HG02840 (cell line): ENCODE measurements at regions not wholly inside any gene's neighbourhood (a gene's known extent, or its start where the extent isn't known, plus 50 kb on each side); places are given as distances from the start of the nearest gene placed in this dataset.

Experiments used
- ATAC-seq: cut with Tn5 transposase; IDR thresholded peaks from one replicate; pipeline ENCODE4 v1.9.1; 2021; ENCODE audit warnings: mild to moderate bottlenecking, moderate library complexity, moderate number of reproducible peaks; ENCODE audit not compliant: unreplicated experiment, low FRiP score

DNA sequence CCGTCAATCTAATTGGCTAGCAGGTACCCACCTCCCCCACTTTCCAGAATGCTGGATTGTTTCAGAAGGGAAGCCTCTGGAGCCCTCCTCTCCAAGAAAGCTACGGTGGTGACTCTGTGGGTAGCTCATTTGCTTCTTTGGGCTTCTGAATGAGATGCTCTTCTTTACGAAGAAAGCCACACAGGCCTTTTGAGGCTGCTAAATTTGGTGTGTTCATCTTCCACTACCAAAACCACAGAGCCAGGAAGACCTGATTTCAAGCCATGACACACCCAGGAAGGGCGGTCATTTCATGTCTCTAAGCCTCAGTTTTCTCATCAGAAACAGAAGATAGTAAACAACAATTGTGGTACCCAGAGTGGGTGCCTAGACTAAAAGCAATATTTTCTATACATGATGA lies 901.2 kb downstream of the KCNMA1 start:
- ATAC-seq: no peak

DNA sequence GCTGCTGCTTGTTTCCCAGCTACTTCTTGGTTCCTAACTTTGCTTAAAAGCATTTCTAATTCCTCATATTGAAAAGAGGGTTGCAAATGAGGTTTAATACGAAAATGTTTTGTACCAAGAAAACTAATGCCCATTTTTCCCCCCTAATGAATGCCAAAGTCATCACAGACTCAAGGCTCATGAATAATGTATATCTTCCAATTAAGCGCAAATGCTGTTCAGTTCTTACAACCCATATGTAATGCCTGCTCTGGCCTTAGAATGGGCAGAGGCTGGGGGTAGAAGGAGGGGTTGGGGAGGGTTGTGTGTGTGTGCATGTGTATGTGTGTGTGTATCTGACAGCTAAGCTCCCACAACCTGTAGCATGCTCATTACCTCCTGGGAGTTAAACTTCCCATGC lies 901.7 kb downstream of the KCNMA1 start:
- ATAC-seq: no peak

GRCh38 chr10:76733441-76733936 lies 904.1 kb downstream of the KCNMA1 start:
- ATAC-seq: no peak

GRCh38 chr10:76732306-76732705 lies 905.3 kb downstream of the KCNMA1 start:
- no peak for ATAC-seq

- no peak for ATAC-seq
These were observed 907.6 kb downstream of the KCNMA1 start for GRCh38 chr10:76729841-76730487.

DNA sequence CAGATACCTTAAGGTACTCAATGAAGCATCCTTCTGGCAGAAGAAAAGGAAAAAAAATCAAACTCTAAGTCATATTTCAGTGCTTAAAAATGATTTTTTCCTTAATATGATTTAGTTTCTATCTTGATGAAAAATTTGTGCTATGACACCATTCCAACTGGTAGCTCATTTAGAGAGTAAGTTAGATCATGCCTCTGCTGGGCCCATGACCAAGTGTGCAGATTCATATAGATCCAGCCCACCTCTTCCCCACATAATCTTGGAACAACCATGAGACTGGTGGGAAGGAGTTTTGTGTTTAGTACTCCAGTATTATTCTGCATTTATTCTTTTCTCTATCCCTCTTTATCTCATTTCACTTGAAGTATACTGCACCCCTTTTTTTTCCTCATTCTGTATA lies 908.3 kb downstream of the KCNMA1 start:
- ATAC-seq: no peak

- ATAC-seq: no peak
These were observed 910.6 kb downstream of the KCNMA1 start for GRCh38 chr10:76727038-76727437.

- ATAC-seq: no peak
These were observed 913.8 kb downstream of the KCNMA1 start for GRCh38 chr10:76723844-76724243.

DNA sequence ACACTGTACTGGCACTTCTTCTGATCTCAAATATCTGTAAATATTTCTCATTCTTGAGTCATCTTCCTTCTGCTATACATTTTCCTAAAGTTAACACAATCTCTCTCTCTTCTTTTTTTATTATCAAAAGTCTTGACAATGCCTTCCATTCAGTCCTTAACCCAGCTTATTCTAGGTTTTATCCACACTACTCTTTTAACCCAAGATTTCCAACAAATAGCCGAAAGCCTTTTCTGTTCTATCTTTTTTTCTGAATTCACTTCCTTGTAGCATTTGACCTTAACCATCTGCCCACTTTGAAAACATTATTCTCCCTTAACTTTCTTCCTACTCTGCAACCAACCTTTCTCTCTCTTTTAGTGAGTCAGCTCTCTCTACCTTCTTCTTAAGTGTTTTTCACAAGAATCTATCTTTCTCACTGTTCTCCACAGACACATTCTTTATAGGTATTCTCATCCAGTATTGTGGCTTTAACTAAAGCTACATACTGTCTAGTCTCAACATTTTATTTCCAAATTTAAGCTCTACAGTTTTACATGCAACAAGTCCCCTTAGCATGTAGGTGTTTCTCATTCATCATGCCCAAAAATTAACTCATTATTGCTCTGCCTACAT lies 915.6 kb downstream of the KCNMA1 start:
- ATAC-seq: no peak

GRCh38 chr10:76719006-76719405 lies 918.6 kb downstream of the KCNMA1 start:
- no peak for ATAC-seq

GRCh38 chr10:76717141-76717540 lies 920.5 kb downstream of the KCNMA1 start:
- no peak for ATAC-seq

GRCh38 chr10:76711222-76711997 lies 926.2 kb downstream of the KCNMA1 start:
- ATAC-seq: no peak

GRCh38 chr10:76700241-76700640 lies 937.4 kb downstream of the KCNMA1 start:
- no peak for ATAC-seq

DNA sequence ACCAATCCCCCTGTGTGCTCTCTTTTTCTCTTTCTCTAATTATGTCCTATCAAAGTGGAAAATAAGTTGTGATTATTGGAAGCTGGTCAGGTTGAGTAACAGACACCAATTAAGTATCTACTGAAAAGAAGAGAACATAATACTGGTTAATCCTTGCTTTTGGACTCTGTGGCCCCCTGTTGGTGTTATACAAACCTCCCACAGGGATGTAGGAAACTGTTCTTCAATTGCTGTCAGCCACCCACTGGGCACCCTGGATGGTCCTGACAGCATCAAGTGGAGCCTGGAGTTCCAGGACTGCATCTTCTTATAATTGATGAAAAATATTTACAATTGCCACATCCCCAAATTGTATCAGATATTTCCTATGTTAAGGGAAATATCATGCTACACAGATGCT lies 939.7 kb downstream of the KCNMA1 start:
- no peak for ATAC-seq

- ATAC-seq: no peak
These were observed 942.5 kb downstream of the KCNMA1 start for GRCh38 chr10:76695069-76695468.

DNA sequence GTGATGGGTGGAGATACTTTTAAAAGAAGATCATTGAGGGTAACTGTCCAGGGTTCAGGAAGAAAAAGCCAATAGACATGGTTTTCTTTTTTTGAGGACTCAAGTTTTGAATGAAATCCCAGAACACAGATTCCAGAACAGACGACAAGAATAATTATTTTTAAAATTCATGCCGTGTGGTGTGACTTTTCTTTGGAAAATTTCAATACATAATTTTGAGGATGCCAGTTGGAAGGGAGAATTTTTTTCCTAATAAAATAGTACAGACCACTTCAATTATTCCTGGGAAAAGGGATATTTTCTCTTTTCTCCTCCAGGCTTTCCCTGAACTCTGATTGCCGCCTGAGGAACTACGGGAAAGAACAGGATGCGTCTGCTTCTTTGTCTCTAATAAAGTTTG lies 951.4 kb downstream of the KCNMA1 start:
- no peak for ATAC-seq

DNA sequence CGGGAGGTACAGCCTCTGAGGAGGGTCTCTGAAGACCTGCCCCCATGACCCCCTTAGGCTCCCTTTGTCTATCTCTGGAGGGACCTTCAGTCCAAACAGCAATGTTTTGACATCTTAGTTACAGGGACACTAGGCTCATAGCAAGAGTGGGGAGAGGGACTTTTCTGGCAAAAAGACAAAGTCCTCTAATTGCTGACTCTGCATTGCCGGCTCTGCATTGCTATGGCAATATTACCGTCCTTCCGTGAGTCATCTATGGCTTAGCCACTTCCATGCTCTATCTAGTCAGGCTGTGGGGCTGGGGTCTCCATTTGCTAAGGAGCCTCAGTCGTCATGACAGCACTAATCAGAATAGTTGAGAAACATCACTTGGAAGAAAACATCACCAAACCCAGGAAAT lies 952.6 kb downstream of the KCNMA1 start:
- no peak for ATAC-seq

GRCh38 chr10:76681153-76681552 lies 956.5 kb downstream of the KCNMA1 start:
- no peak for ATAC-seq

GRCh38 chr10:76679030-76679429 lies 958.6 kb downstream of the KCNMA1 start:
- no peak for ATAC-seq

GRCh38 chr10:76675951-76676587 lies 961.5 kb downstream of the KCNMA1 start:
- no peak for ATAC-seq

DNA sequence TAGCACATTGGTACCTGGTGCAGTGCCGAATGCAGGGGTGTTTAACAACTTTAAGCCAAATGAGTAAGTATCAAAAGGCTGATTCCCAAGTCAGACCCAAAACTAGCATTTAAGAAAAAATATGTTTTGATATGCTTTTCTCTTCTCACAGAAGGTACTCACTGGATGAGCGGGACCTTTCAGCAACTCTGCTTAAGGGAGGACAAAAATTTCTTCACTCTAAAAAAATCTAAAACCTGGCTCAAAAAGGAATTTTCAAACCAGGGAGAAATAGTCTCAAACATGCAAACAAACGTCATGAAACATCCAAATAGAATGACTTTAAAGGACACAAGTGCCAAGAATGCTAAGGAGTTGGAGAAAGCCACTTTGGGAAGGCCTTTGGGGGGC lies 962.1 kb downstream of the KCNMA1 start:
- ATAC-seq: no peak
